BLaER1 treated with 17β-estradiol and CSF1 and Interleukin-3, amounts not matched to agents 10 nM and 100 nM (cell line): ENCODE measurements at regions not wholly inside any gene's neighbourhood (a gene's known extent, or its start where the extent isn't known, plus 50 kb on each side); places are given as distances from the start of the nearest gene placed in this dataset.

Experiments
- H3K27ac ChIP-seq, 11 experiments: shearing (Covaris generic); formaldehyde crosslinking; 2 replicates each; pipeline ENCODE4 v1.8.1; 2022
- H3K27me3 ChIP-seq, 11 experiments: shearing (Covaris generic); formaldehyde crosslinking; 2 replicates each; pipeline ENCODE4 v1.8.1; 2022
- H3K36me3 ChIP-seq, 11 experiments: shearing (Covaris generic); formaldehyde crosslinking; 2 replicates each; pipeline ENCODE4 v1.8.1; 2022
- H3K4me1 ChIP-seq, 10 experiments: shearing (Covaris generic); formaldehyde crosslinking; 2 replicates each; pipeline ENCODE4 v1.8.1; 2022
- H3K4me2 ChIP-seq, 11 experiments: shearing (Covaris generic); formaldehyde crosslinking; 2 replicates each; pipeline ENCODE4 v1.8.1; 2022
- H3K4me3 ChIP-seq, 10 experiments: shearing (Covaris generic); formaldehyde crosslinking; 2 replicates each; pipeline ENCODE4 v1.8.1; 2022
- H3K9ac ChIP-seq, 11 experiments: shearing (Covaris generic); formaldehyde crosslinking; 2 replicates each; pipeline ENCODE4 v1.8.1; 2022
- H3K9me3 ChIP-seq, 11 experiments: shearing (Covaris generic); formaldehyde crosslinking; replicated peaks in 1 of 11; 2 replicates each; pipeline ENCODE4 v1.8.1; 2022
- H4K20me1 ChIP-seq, 11 experiments: shearing (Covaris generic); formaldehyde crosslinking; 2 replicates each; pipeline ENCODE4 v1.8.1; 2022
- Cebpa-rat ChIP-seq, 11 experiments: shearing (Covaris generic); IDR thresholded peaks; 2 replicates each; pipeline ENCODE4 v1.8.1; 2022

- Histone ChIP-seq H3K4me2 (no peak overlapping the region), H3K27ac (no peak overlapping the region), H3K4me1 (no peaks in the 10 kb centered on the region), H3K9ac (no peak overlapping the region), H3K27me3 (no peaks in the 10 kb centered on the region), H3K4me3 (no peak overlapping the region), H3K9me3 (peaks cover 3 to 16% (median 12%) of the 10 kb centered on the region in 11 experiments; a peak in 11 of 22 replicates), H3K36me3 (no peaks in the 10 kb centered on the region), H4K20me1 (no peaks in the 10 kb centered on the region)
- no peak for TF ChIP-seq Cebpa-rat (IDR thresholded peaks at IDR 0.05)
Observed at GRCh38 chr6:3948866-3949265, 99.7 kb downstream of the FAM50B start.

- TF ChIP-seq Cebpa-rat (IDR thresholded peaks at IDR 0.05), result no peak
- H3K27me3 ChIP-seq, result no peaks in the 10 kb centered on the region
- H3K36me3 ChIP-seq, result no peaks in the 10 kb centered on the region
- H3K9me3 ChIP-seq, result peaks cover 3 to 16% (median 12%) of the 10 kb centered on the region in 11 experiments; a peak in 11 of 22 replicates
- H3K9ac ChIP-seq, result no peak overlapping the region
- no peak overlapping the region for H3K4me2 ChIP-seq
- no peak overlapping the region for H3K4me3 ChIP-seq
- H3K4me1 ChIP-seq, result no peaks in the 10 kb centered on the region
- H3K27ac ChIP-seq, result no peak overlapping the region
- H4K20me1 ChIP-seq, result no peaks in the 10 kb centered on the region
Observed at GRCh38 chr6:3949521-3949920, 100.3 kb downstream of the FAM50B start.

GRCh38 chr6:3956054-3956453, 106.9 kb downstream of the FAM50B start:
- Histone ChIP-seq H3K9ac (no peak overlapping the region), H3K27ac (no peak overlapping the region), H3K36me3 (no peaks in the 10 kb centered on the region), H4K20me1 (no peaks in the 10 kb centered on the region), H3K9me3 (peaks cover 8 to 32% (median 25%) of the 10 kb centered on the region in 11 experiments; a peak in 20 of 22 replicates), H3K4me1 (no peaks in the 10 kb centered on the region), H3K4me2 (no peak overlapping the region), H3K27me3 (no peaks in the 10 kb centered on the region), H3K4me3 (no peak overlapping the region)
- no peak for TF ChIP-seq Cebpa-rat (IDR thresholded peaks at IDR 0.05)

GRCh38 chr6:3957321-3957720, 108.1 kb downstream of the FAM50B start:
- H3K4me1 ChIP-seq, result no peaks in the 10 kb centered on the region
- TF ChIP-seq Cebpa-rat (IDR thresholded peaks at IDR 0.05), result no peak

GRCh38 chr6:3958255-3958654, 109.1 kb downstream of the FAM50B start:
- TF ChIP-seq Cebpa-rat (IDR thresholded peaks at IDR 0.05), result no peak
- no peak overlapping the region for H3K4me3 ChIP-seq
- H3K27me3 ChIP-seq, result no peaks in the 10 kb centered on the region
- peaks cover 5 to 23% (median 17%) of the 10 kb centered on the region in 11 experiments; a peak in 20 of 22 replicates for H3K9me3 ChIP-seq
- H3K4me1 ChIP-seq, result no peaks in the 10 kb centered on the region
- no peaks in the 10 kb centered on the region for H4K20me1 ChIP-seq
- H3K9ac ChIP-seq, result no peak overlapping the region
- no peak overlapping the region for H3K4me2 ChIP-seq
- H3K36me3 ChIP-seq, result no peaks in the 10 kb centered on the region
- H3K27ac ChIP-seq, result no peak overlapping the region

More at GRCh38 chr6:3957321-3957720, 108.1 kb downstream of the FAM50B start:
- H3K4me2 ChIP-seq, result no peak overlapping the region
- no peaks in the 10 kb centered on the region for H3K36me3 ChIP-seq
- H3K27ac ChIP-seq, result no peak overlapping the region
- peaks cover 5 to 29% (median 17%) of the 10 kb centered on the region in 11 experiments; a peak in 20 of 22 replicates for H3K9me3 ChIP-seq
- H3K9ac ChIP-seq, result no peak overlapping the region
- H3K27me3 ChIP-seq, result no peaks in the 10 kb centered on the region
- no peaks in the 10 kb centered on the region for H4K20me1 ChIP-seq
- no peak overlapping the region for H3K4me3 ChIP-seq

- no peak for TF ChIP-seq Cebpa-rat (IDR thresholded peaks at IDR 0.05)
- no peaks in the 10 kb centered on the region for H3K27me3 ChIP-seq
- no peaks in the 10 kb centered on the region for H3K4me1 ChIP-seq
- no peak overlapping the region for H3K27ac ChIP-seq
- H3K36me3 ChIP-seq, result no peaks in the 10 kb centered on the region
- H4K20me1 ChIP-seq, result no peaks in the 10 kb centered on the region
- H3K9me3 ChIP-seq, result peaks cover 5 to 21% (median 15%) of the 10 kb centered on the region in 11 experiments; a peak in 20 of 22 replicates
- no peak overlapping the region for H3K9ac ChIP-seq
- no peak overlapping the region for H3K4me2 ChIP-seq
- H3K4me3 ChIP-seq, result no peak overlapping the region
Observed at GRCh38 chr6:3959385-3959784, 110.2 kb downstream of the FAM50B start.

GRCh38 chr6:3960754-3961361, 111.7 kb downstream of the FAM50B start:
- Histone ChIP-seq H3K27me3 (no peaks in the 10 kb centered on the region), H4K20me1 (no peaks in the 10 kb centered on the region), H3K4me3 (no peak overlapping the region), H3K27ac (no peak overlapping the region), H3K9ac (no peak overlapping the region), H3K9me3 (peaks cover 5 to 21% (median 15%) of the 10 kb centered on the region in 11 experiments; a peak in 20 of 22 replicates), H3K4me2 (no peak overlapping the region), H3K36me3 (no peaks in the 10 kb centered on the region), H3K4me1 (peaks cover 0 to 11% (median 9%) of the 10 kb centered on the region in 10 experiments; a peak in 18 of 20 replicates)
- TF ChIP-seq Cebpa-rat (IDR thresholded peaks at IDR 0.05), result no peak

GRCh38 chr6:3961581-3962215, 112.5 kb downstream of the FAM50B start:
- Histone ChIP-seq H3K4me1 (peaks cover 0 to 11% (median 9%) of the 10 kb centered on the region in 10 experiments; a peak in 18 of 20 replicates), H3K4me2 (no peak overlapping the region), H3K4me3 (no peak overlapping the region), H4K20me1 (no peaks in the 10 kb centered on the region), H3K27ac (no peak overlapping the region), H3K9me3 (peaks cover 5 to 24% (median 15%) of the 10 kb centered on the region in 11 experiments; a peak in 20 of 22 replicates), H3K36me3 (no peaks in the 10 kb centered on the region), H3K9ac (no peak overlapping the region), H3K27me3 (no peaks in the 10 kb centered on the region)
- TF ChIP-seq Cebpa-rat (IDR thresholded peaks at IDR 0.05), result no peak

GRCh38 chr6:3962291-3963280, 113.4 kb downstream of the FAM50B start:
- Histone ChIP-seq H3K9ac (no peak overlapping the region), H3K4me2 (no peak overlapping the region), H3K4me3 (no peak overlapping the region), H3K27ac (no peak overlapping the region), H3K9me3 (peaks cover 2 to 18% (median 10%) of the 10 kb centered on the region in 11 experiments; a peak in 19 of 22 replicates), H3K27me3 (no peaks in the 10 kb centered on the region), H3K36me3 (no peaks in the 10 kb centered on the region), H4K20me1 (no peaks in the 10 kb centered on the region), H3K4me1 (peaks cover 0 to 11% (median 9%) of the 10 kb centered on the region in 10 experiments; a peak in 18 of 20 replicates)
- no peak for TF ChIP-seq Cebpa-rat (IDR thresholded peaks at IDR 0.05)
